Activated naive CD4-positive, alpha-beta T cell treated with anti-CD3 and anti-CD28 coated beads, Interleukin-2, amount 10 ng/mL, durations not matched to agents 7 days and 5 days (primary cell): ENCODE measurements at regions not wholly inside any gene's neighbourhood (a gene's known extent, or its start where the extent isn't known, plus 50 kb on each side); places are given as distances from the start of the nearest gene placed in this dataset.
"Not testable (repeated sequence)": the region's sequence is repeated elsewhere in the genome, so short reads cannot be mapped to it uniquely, and the experiment has no call there.

ENCODE experiments used
- CTCF ChIA-PET: fragments of 350-600 bp; sonication (Branson Sonifier 250); formaldehyde crosslinking; loops from one replicate; lab custom pipeline; 2021; ENCODE audit warnings: antibody characterized with exemption; lab: Charles Lee
- DNase-seq: peaks from one replicate; pipeline ENCODE4 v3.0.0-alpha.2; 2020
- H3K27ac Mint-ChIP-seq: one replicate; pipeline ENCODE4 v1.8.0; 2021; ENCODE audit warnings: mild to moderate bottlenecking, moderate library complexity, mixed read lengths
- H3K27me3 Mint-ChIP-seq: one replicate; pipeline ENCODE4 v1.8.0; 2021; ENCODE audit warnings: mild to moderate bottlenecking, mixed read lengths
- H3K36me3 Mint-ChIP-seq: one replicate; pipeline ENCODE4 v1.8.0; 2021; ENCODE audit warnings: mixed read lengths
- H3K4me1 Mint-ChIP-seq: one replicate; pipeline ENCODE4 v1.8.0; 2021; ENCODE audit warnings: mixed read lengths
- H3K4me3 Mint-ChIP-seq: one replicate; pipeline ENCODE4 v1.8.0; 2021; ENCODE audit warnings: mild to moderate bottlenecking, moderate library complexity, mixed read lengths
- H3K9me3 Mint-ChIP-seq: one replicate; pipeline ENCODE4 v1.8.0; 2021; ENCODE audit warnings: mixed read lengths

DNA sequence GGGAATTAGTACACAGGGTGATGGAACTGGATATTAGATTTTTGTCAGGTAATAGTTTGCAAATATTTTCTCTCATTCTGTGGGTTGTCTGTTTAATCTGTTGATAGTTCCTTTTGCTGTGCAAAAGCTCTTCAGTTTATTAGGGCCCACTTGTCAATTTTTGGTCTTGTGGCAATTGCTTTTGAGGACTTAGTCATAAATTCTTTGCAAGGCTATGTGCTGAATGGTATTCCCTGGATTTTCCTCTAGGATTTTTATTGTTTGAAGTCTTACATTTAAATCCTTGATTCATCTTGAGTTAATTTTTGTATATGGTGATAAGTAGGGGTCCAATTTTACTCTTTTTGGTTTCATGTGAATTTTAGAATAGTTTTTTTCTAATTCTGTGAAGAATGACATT is 111.3 kb downstream of the ARRDC4 start:
- Mint-ChIP-seq H3K27ac (no peak overlapping the region), H3K4me3 (no peak overlapping the region), H3K36me3 (no peaks in the 10 kb centered on the region), H3K4me1 (no peaks in the 10 kb centered on the region), H3K9me3 (no peaks in the 10 kb centered on the region), H3K27me3 (no peaks in the 10 kb centered on the region)
- no peak for DNase-seq
- CTCF ChIA-PET = no interaction called here

DNA sequence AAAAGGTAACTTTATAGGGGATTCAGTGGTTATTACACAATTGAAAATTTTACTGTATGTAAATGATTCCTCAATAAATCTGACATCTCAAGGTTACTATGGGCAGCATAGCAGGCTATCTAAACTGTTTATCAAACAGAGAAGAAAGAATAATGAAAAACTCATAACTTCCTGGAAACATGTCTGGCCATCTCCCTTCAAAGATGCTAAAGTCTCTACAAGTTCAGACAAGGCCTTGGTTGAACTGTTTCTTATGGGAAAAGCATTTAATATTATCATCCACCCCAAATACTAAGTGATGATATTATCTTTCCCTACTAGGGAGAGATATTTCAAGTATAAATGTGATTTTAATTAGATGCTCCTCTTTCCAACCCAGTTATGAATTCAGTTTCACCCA is 114.9 kb downstream of the ARRDC4 start:
- H3K4me3 Mint-ChIP-seq = no peak overlapping the region
- no peaks in the 10 kb centered on the region for H3K27me3 Mint-ChIP-seq
- H3K36me3 Mint-ChIP-seq = no peaks in the 10 kb centered on the region
- CTCF ChIA-PET = no interaction called here
- no peak overlapping the region for H3K27ac Mint-ChIP-seq
- H3K9me3 Mint-ChIP-seq = no peaks in the 10 kb centered on the region
- H3K4me1 Mint-ChIP-seq = no peaks in the 10 kb centered on the region
- no peak for DNase-seq

DNA sequence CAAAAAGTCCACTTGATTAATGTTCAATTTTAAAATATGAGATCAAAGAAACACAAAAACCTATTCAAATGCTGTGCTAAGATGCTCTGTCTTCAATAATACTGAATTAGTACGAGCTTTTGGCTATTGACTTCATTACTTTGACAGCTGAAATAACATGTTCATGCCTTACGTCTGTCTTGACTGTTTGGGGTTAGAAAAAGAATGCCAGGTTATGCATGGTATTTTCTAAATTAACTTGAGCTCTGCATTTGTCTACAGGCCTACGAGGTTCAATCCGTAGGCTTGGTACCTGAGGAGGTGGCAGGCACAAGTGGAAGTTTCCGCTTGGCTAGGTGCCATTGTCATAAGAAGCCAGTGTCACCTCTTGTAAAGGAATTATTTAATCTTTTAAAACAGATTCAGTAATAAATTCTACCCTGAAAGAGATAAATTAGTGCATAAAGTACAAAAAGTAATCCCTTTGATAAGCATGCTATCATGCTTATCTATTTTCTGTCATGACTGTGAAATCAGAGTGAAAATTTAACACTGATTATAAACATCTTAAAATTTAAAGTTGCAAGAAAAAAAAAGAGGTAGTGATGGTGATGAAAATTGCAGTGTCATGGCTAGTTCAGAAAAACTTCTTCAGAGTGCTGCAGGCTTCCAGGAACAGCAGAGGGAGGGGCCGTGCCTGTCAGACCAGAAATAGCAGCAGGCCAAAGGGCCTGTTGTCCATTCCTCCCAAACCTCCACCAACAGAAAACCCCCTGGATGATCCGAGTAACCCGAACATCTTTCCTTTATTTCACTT is 115.7 kb downstream of the ARRDC4 start:
- H3K27me3 Mint-ChIP-seq = no peaks in the 10 kb centered on the region
- no peaks in the 10 kb centered on the region for H3K9me3 Mint-ChIP-seq
- H3K4me1 Mint-ChIP-seq = no peaks in the 10 kb centered on the region
- H3K4me3 Mint-ChIP-seq = no peak overlapping the region
- no peaks in the 10 kb centered on the region for H3K36me3 Mint-ChIP-seq
- DNase-seq = no peak
- CTCF ChIA-PET = no interaction called here
- no peak overlapping the region for H3K27ac Mint-ChIP-seq

DNA sequence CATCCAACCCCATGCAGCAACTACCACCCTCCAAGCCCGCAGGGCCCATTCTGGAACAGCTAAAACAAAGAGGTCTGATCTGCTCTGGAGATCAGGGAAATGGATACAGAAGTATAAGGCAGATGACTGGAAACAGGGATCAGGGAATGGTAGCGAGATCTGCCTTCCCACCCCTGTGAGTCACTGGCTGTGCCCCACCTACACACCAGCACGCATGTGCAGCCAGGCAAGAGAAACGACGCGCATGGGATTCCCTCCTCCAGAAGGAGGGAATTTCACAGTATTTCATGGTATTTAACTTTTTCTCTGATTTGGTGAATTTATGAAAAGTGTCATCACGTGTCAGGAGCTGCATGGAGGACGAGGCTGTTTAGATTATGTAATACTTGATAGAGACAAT is 116.7 kb downstream of the ARRDC4 start:
- Mint-ChIP-seq H3K36me3 (no peaks in the 10 kb centered on the region), H3K4me1 (no peaks in the 10 kb centered on the region), H3K27ac (no peak overlapping the region), H3K4me3 (no peak overlapping the region), H3K9me3 (no peaks in the 10 kb centered on the region), H3K27me3 (no peaks in the 10 kb centered on the region)
- CTCF ChIA-PET = no interaction called here
- no peak for DNase-seq

DNA sequence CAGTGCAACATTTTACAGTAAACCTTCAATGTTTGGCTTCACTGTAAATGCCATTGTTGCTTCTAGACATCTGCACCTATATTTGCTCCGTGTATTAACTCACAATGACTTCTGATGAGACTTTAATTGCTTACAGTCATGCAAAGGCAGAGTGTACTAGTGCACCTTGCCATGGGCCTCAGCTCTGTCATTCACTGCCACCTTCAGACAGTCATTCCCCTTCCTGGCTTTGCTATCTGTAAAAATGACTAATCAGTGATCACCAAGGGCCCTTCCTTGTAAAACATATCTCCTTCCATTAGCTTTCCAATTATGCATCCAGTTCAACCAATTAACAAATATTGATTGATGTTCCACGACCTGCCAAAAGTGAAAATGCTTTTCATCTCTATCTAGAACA is 120.3 kb downstream of the ARRDC4 start:
- DNase-seq = no peak
- no peaks in the 10 kb centered on the region for H3K9me3 Mint-ChIP-seq
- H3K36me3 Mint-ChIP-seq = no peaks in the 10 kb centered on the region
- CTCF ChIA-PET = no interaction called here
- H3K27ac Mint-ChIP-seq = no peak overlapping the region
- no peaks in the 10 kb centered on the region for H3K27me3 Mint-ChIP-seq
- H3K4me3 Mint-ChIP-seq = no peak overlapping the region
- H3K4me1 Mint-ChIP-seq = no peaks in the 10 kb centered on the region

DNA sequence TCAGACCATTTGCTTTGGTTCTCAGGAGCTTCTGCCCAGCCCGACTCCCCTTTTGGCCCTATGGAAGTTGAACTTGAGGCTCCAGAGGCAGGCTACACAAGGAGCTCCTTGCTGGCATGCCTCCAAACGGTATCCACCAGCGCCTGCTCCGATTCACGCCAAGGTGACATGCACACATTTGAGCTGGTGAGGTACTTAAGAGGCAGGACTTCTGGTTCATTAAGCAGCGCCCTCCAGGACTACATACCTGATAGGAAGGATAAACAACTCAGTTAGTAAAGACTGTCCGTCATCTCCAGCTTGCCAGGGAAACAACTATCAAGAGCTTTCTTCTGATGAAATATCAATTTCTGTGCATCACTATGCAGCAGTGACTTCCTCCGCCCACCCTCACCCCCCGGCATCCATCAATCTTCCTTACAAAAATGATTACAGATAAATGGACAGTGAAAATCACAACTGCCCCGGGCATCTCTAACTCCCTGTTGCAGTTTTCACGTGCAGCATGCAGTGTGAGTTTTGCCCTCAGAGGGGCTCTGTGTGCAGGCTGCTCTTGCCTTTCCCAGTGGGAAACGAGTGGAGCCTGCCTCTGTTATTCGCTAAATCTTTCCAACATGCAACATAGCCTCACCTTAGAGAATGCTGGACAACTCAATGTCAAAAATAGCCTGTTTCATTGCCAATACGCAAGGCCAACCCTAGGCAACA is 122.9 kb downstream of the ARRDC4 start:
- Mint-ChIP-seq H3K36me3 (no peaks in the 10 kb centered on the region), H3K27ac (no peak overlapping the region), H3K9me3 (no peaks in the 10 kb centered on the region), H3K4me1 (no peaks in the 10 kb centered on the region), H3K4me3 (no peak overlapping the region), H3K27me3 (peaks cover 4% of the 10 kb centered on the region)
- CTCF ChIA-PET = interaction anchor here (1.0 to 1.2 kb wide), 2 partner anchors 63 to 95 kb away, joined by 3 read pairs; no protein-coding TSS in a partner anchor
- DNase-seq = no peak

DNA sequence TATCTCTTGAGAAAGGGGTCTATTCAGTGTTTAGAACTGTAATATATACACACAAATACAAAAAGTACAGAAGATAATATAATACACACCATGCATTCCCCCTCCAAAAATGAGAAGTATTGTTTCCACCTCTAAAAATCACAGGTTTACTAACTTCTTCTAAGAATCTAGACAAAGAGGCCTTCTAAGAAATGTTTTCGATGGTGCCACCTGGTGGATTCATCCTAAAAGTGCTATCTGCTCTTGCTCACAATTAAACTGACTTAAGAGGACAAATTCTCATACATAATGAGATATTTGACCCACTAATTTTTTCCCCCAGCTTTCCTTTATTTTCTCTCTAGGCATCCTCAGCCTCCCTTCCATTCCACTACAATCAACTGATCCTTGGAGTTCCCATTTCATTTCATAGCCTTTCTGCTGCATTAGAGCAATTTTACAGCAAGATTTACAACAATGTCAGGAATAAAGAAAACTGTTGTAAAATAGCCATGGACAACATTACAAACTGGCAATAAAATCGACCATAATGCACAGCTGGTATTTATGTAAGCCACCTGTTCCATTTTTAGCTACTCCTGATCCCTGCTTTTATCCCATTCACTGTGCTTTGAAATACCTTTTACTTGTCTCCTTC is 124.6 kb downstream of the ARRDC4 start:
- Mint-ChIP-seq H3K9me3 (no peaks in the 10 kb centered on the region), H3K27ac (no peak overlapping the region), H3K27me3 (peaks cover 4% of the 10 kb centered on the region), H3K36me3 (no peaks in the 10 kb centered on the region), H3K4me3 (no peak overlapping the region), H3K4me1 (no peaks in the 10 kb centered on the region)
- DNase-seq = peak; percentile 55
- CTCF ChIA-PET = interaction anchor here (1.2 to 2.3 kb wide), 5 partner anchors 18 to 186 kb away, joined by 3 to 8 read pairs (median 5); no protein-coding TSS in a partner anchor

DNA sequence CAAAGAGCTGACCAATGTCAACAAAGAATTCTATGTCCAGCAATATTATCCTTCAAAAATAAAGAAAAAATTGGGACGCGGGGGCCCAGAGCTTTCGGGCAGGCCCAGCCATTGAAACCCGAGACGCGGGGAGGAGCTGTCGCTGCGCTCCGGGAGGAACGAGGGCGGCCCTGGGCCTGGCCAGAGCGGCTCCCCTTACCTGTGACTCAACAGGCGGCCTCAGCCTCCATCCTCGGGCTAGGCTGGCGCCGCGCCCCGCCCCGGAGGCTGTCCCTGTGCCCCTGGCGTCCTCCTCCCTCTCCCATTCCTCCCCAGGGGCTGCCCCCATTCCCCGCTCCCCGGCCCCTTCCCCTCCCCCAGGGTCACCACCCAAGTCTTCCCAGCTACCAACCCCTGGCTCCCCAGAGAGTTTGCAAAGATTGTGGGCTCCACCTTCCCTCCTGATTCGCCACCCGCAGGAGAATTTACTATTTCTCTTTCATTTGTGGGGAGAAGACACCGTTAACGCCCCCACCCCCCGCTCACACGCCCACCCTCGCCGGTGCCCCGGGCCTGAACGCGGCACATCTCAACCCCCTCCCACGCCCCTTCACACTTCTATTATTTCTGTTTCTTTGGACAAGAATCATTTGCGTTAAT is 127.9 kb downstream of the ARRDC4 start:
- CTCF ChIA-PET, H3K27ac Mint-ChIP-seq, H3K9me3 Mint-ChIP-seq, DNase-seq, H3K27me3 Mint-ChIP-seq, H3K4me3 Mint-ChIP-seq, H3K36me3 Mint-ChIP-seq, H3K4me1 Mint-ChIP-seq: not testable (repeated sequence)

DNA sequence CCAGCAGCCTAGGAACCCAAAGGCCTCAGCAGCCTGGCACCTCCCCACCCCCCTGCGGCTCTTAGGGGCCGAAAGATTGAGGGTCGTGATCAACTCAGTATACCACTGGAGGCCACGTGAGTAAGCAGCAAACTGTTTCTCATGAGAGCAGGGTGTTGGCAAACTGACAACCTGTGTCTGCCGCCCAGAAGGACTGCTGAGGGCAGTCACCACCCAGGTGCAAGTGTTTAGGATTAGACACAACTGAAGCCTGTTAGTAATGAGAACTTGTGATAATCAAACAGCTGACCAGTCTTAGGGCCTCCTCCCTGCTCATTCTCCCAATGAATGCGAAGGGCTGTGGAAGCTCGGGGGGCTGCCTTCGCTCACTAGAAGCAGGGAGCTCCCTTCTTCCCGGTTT is 128.8 kb downstream of the ARRDC4 start:
- H3K27ac Mint-ChIP-seq, H3K27me3 Mint-ChIP-seq, CTCF ChIA-PET, H3K9me3 Mint-ChIP-seq, H3K4me1 Mint-ChIP-seq, H3K36me3 Mint-ChIP-seq, DNase-seq, H3K4me3 Mint-ChIP-seq: not testable (repeated sequence)

DNA sequence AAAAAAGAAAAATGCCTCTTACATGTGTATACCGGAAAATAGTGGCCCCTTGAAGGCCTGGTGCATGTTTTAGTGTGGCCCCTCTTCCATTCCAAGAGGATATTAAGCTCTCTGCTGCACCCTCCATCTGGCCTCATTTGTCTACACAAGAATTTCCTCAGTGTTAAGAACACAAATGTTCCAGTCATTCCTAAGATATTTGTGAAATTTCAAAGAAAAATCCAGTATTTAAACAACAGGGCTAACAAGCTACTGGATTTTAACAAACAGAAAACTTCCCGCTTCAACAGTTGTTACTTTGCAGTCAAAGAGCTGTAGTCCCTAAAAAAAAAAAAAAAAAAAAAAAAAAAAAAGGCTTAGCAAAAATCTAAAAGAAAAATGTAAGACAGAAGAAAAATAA is 137.5 kb downstream of the ARRDC4 start:
- CTCF ChIA-PET, DNase-seq, H3K27me3 Mint-ChIP-seq: not testable (repeated sequence)

DNA sequence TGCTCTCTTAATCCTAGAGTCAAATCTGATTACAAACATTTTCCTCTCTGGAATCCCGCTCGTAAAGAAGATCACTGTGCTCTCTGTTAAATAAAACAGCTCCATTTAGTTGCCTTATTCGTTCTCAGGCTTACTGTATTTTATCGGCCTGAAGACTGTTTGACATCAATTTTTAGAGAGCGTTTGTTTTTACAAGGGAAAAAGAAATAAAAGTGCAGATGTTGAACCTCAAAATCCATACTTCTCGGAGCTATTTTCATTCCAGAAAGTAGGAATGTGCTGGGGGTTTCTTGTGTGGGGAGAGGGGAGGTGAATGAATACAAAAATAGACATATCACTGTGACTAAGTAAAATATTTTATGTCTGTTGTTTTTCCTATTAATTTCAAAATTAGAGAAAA is 140.1 kb downstream of the ARRDC4 start:
- H3K27ac Mint-ChIP-seq, H3K27me3 Mint-ChIP-seq, H3K36me3 Mint-ChIP-seq, H3K9me3 Mint-ChIP-seq, H3K4me1 Mint-ChIP-seq, DNase-seq, CTCF ChIA-PET, H3K4me3 Mint-ChIP-seq: not testable (repeated sequence)

More for the DNA sequence above, 137.5 kb downstream of the ARRDC4 start:
- H3K9me3 Mint-ChIP-seq, H3K27ac Mint-ChIP-seq, H3K4me3 Mint-ChIP-seq, H3K36me3 Mint-ChIP-seq, H3K4me1 Mint-ChIP-seq: not testable (repeated sequence)

DNA sequence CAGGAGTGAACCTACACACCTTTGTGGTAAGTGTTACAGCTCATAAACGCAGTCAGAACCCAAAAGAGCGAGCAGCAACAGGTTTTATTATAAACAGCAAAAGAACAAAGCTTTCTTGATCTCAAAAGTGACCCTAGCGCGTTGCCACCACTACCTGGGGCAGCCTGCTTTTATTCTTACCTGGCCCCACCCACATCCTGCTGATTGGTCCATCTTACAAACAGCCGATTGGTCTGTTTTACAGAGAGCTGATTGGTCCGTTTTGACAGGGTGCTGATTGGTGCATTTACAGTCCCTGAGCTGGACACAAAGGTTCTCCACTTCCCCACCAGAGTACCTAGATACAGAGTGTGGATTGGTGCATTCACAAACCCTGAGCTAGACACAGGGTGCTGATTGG is 143.1 kb downstream of the ARRDC4 start:
- H3K36me3 Mint-ChIP-seq = no peaks in the 10 kb centered on the region
- CTCF ChIA-PET = interaction anchor here (1.5 kb wide), 1 partner anchor 18 kb away, joined by 3 read pairs; no protein-coding TSS in a partner anchor
- H3K4me1 Mint-ChIP-seq = no peaks in the 10 kb centered on the region
- H3K27ac Mint-ChIP-seq = no peak overlapping the region
- no peaks in the 10 kb centered on the region for H3K27me3 Mint-ChIP-seq
- no peak for DNase-seq
- peaks cover 3% of the 10 kb centered on the region for H3K9me3 Mint-ChIP-seq
- H3K4me3 Mint-ChIP-seq = no peak overlapping the region

DNA sequence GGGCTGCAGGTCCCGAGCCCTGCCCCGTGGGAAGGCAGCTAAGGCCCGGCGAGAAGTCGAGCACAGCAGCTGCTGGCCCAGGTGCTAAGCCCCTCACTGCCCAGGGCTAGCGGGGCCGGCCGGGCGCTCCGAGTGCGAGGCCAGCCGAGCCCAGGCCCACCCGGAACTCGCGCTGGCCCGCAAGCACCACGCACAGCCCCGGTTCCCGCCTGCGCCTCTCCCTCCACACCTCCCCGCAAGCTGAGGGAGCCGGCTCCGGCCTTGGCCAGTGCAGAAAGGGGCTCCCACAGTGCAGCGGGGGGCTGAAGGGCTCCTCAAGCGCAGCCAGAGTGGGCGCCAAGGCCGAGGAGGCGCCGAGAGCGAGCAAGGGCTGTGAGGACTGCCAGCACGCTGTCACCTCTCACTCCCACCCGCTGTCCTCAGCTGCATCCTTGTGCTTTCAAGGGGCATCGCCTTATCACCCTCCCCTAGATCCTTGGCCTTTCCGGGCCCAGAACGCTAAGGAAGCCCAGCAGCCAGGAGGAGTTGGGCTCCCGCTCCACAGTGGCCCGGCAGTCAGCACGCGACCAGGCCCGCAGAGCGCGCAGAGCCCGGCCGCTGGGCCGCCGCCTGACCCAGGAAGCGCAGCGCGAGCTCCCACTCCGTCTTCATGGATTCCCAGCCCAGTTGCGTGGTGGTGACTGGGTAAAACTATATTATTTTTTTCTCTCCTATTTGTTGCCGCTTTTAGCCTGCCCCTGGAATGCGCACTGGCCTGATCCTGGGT is 144.1 kb downstream of the ARRDC4 start:
- not testable (repeated sequence) for DNase-seq

More for the DNA sequence above, 144.1 kb downstream of the ARRDC4 start:
- H3K27ac Mint-ChIP-seq, CTCF ChIA-PET, H3K4me1 Mint-ChIP-seq, H3K4me3 Mint-ChIP-seq, H3K9me3 Mint-ChIP-seq, H3K36me3 Mint-ChIP-seq, H3K27me3 Mint-ChIP-seq: not testable (repeated sequence)
